ENCODE measurements at regions not wholly inside any gene's neighbourhood (a gene's known extent, or its start where the extent isn't known, plus 50 kb on each side); places are given as distances from the start of the nearest gene placed in this dataset.
"Not testable (repeated sequence)": the region's sequence is repeated elsewhere in the genome, so short reads cannot be mapped to it uniquely, and the experiment has no call there.

- no peak for DNase-seq
Observed at GRCh38 chr14:41549821-41550607, 56.7 kb upstream of the LRFN5 start.

- no peak for DNase-seq
Observed at GRCh38 chr14:41549282-41549681, 57.4 kb upstream of the LRFN5 start.

GRCh38 chr14:41548666-41549065, 58.0 kb upstream of the LRFN5 start:
- no peak for DNase-seq

- DNase-seq: no peak
Observed at GRCh38 chr14:41541333-41541732, 65.3 kb upstream of the LRFN5 start.

- no peak for DNase-seq
Observed at GRCh38 chr14:41532255-41532654, 74.4 kb upstream of the LRFN5 start.

- no peak for DNase-seq
Observed at GRCh38 chr14:41521891-41522290, 84.8 kb upstream of the LRFN5 start.

GRCh38 chr14:41518030-41518429, 88.6 kb upstream of the LRFN5 start:
- not testable (repeated sequence) for DNase-seq

- no peak for DNase-seq
Observed at GRCh38 chr14:41506552-41506951, 100.1 kb upstream of the LRFN5 start.

GRCh38 chr14:41505491-41505890, 101.2 kb upstream of the LRFN5 start:
- no peak for DNase-seq

- DNase-seq: no peak
Observed at GRCh38 chr14:41498959-41499358, 107.7 kb upstream of the LRFN5 start.

GRCh38 chr14:41490323-41490722, 116.4 kb upstream of the LRFN5 start:
- DNase-seq: no peak

- no peak for DNase-seq
Observed at GRCh38 chr14:41489315-41489972, 117.2 kb upstream of the LRFN5 start.

- DNase-seq: no peak
Observed at GRCh38 chr14:41488401-41488800, 118.3 kb upstream of the LRFN5 start.

- no peak for DNase-seq
Observed at GRCh38 chr14:41482861-41483260, 123.8 kb upstream of the LRFN5 start.

GRCh38 chr14:41476526-41476925, 130.2 kb upstream of the LRFN5 start:
- DNase-seq: no peak

- DNase-seq: no peak
Observed at GRCh38 chr14:41461380-41461779, 145.3 kb upstream of the LRFN5 start.

- DNase-seq: no peak
Observed at GRCh38 chr14:41457393-41457792, 149.3 kb upstream of the LRFN5 start.

GRCh38 chr14:41449066-41449465, 157.6 kb upstream of the LRFN5 start:
- no peak for DNase-seq

GRCh38 chr14:41446008-41446407, 160.7 kb upstream of the LRFN5 start:
- no peak for DNase-seq

GRCh38 chr14:41423503-41423902, 183.2 kb upstream of the LRFN5 start:
- no peak for DNase-seq

- not testable (repeated sequence) for DNase-seq
Observed at GRCh38 chr14:41421308-41421707, 185.4 kb upstream of the LRFN5 start.

GRCh38 chr14:41419709-41420108, 187.0 kb upstream of the LRFN5 start:
- no peak for DNase-seq

GRCh38 chr14:41418851-41419250, 187.8 kb upstream of the LRFN5 start:
- DNase-seq: no peak

GRCh38 chr14:41409806-41410205, 196.9 kb upstream of the LRFN5 start:
- no peak for DNase-seq

GRCh38 chr14:41404126-41404525, 202.6 kb upstream of the LRFN5 start:
- DNase-seq: no peak
